Smooth muscle cell (in vitro differentiated cells): ENCODE measurements at regions not wholly inside any gene's neighbourhood (a gene's known extent, or its start where the extent isn't known, plus 50 kb on each side); places are given as distances from the start of the nearest gene placed in this dataset.
A peak's percentile ranks its signal among the peaks of the same experiment; 100 is the strongest.

Experiments used
- DNase-seq: peaks from one replicate; lab custom pipeline; 2025; ENCODE audit not compliant: unreplicated experiment; lab: John Stamatoyannopoulos, UW
- H2AFZ ChIP-seq: fragments of 200-600 bp; sonication (generic); 2 replicates; pipeline ENCODE4 v1.6.0; 2016; ENCODE audit warnings: antibody characterized with exemption, low read depth, mild to moderate bottlenecking
- H3F3A ChIP-seq: fragments of 200-600 bp; sonication (generic); 2 replicates; pipeline ENCODE4 v1.6.0; 2017; ENCODE audit warnings: antibody characterized with exemption, low read depth
- H3K27ac ChIP-seq: fragments of 200-600 bp; sonication (generic); 2 replicates; pipeline ENCODE4 v1.5.1; 2016; ENCODE audit warnings: low read depth, mild to moderate bottlenecking
- H3K27me3 ChIP-seq: fragments of 200-600 bp; sonication (generic); 2 replicates; pipeline ENCODE4 v1.6.1; 2016; ENCODE audit warnings: low read depth, mild to moderate bottlenecking
- H3K36me3 ChIP-seq: fragments of 200-600 bp; sonication (generic); 2 replicates; pipeline ENCODE4 v1.5.1; 2016; ENCODE audit warnings: low read depth
- H3K4me1 ChIP-seq: fragments of 200-600 bp; sonication (generic); 2 replicates; pipeline ENCODE4 v1.5.1; 2016; ENCODE audit warnings: low read depth
- H3K4me2 ChIP-seq: fragments of 200-600 bp; sonication (generic); 2 replicates; pipeline ENCODE4 v1.6.0; 2016; ENCODE audit warnings: mild to moderate bottlenecking
- H3K4me3 ChIP-seq: fragments of 200-600 bp; sonication (generic); 2 replicates; pipeline ENCODE4 v1.5.1; 2016; ENCODE audit warnings: mild to moderate bottlenecking
- H3K79me2 ChIP-seq: fragments of 200-600 bp; sonication (generic); 2 replicates; pipeline ENCODE4 v1.6.0; 2016; ENCODE audit warnings: low read depth, mild to moderate bottlenecking
- H3K9ac ChIP-seq: fragments of 200-600 bp; sonication (generic); 2 replicates; pipeline ENCODE4 v1.6.0; 2016; ENCODE audit warnings: low read depth
- H3K9me3 ChIP-seq: fragments of 200-600 bp; sonication (generic); replicated peaks from 2 replicates; pipeline ENCODE4 v1.5.1; 2016; ENCODE audit warnings: low read depth
- H4K20me1 ChIP-seq: fragments of 200-600 bp; sonication (generic); 2 replicates; pipeline ENCODE4 v1.6.0; 2016; ENCODE audit warnings: low read depth
- CTCF ChIP-seq: fragments of 200-600 bp; sonication (generic); IDR thresholded peaks from 2 replicates; pipeline ENCODE4 v1.5.1; 2017; ENCODE audit warnings: borderline replicate concordance, mild to moderate bottlenecking, antibody characterized with exemption; ENCODE audit not compliant: insufficient read depth, poor library complexity, severe bottlenecking
- WGBS: methylation state at CpG from one replicate; pipeline ENCODE4 v1.1.7; 2016; ENCODE audit warnings: low lambda C conversion rate; 5-methylcytosine and 5-hydroxymethylcytosine counted together

GRCh38 chr9:32844259-32844658 is 60.9 kb downstream of the TMEM215 start:
- Histone ChIP-seq H4K20me1 (no peaks in the 10 kb centered on the region), H3K36me3 (no peaks in the 10 kb centered on the region), H3K9me3 (no peaks in the 10 kb centered on the region), H3K9ac (no peak overlapping the region), H3F3A (no peaks in the 10 kb centered on the region), H3K27ac (no peak overlapping the region), H2AFZ (no peak overlapping the region), H3K79me2 (no peaks in the 10 kb centered on the region), H3K4me1 (no peaks in the 10 kb centered on the region), H3K4me2 (no peak overlapping the region), H3K27me3 (peaks cover 3% of the 10 kb centered on the region), H3K4me3 (no peak overlapping the region)
- WGBS = 88% methylated on average over 6 of the region's 6 CpGs
- DNase-seq = no peak
- no peak for TF ChIP-seq CTCF

- H3K4me2 ChIP-seq = peak overlapping the region; percentile 27
- no peak for DNase-seq
- no peaks in the 10 kb centered on the region for H3K36me3 ChIP-seq
- no peak overlapping the region for H3K9ac ChIP-seq
- no peaks in the 10 kb centered on the region for H3K4me1 ChIP-seq
- no peak for TF ChIP-seq CTCF
- H3K4me3 ChIP-seq = no peak overlapping the region
- no peak overlapping the region for H2AFZ ChIP-seq
- H4K20me1 ChIP-seq = no peaks in the 10 kb centered on the region
- no peaks in the 10 kb centered on the region for H3K9me3 ChIP-seq
- H3F3A ChIP-seq = no peaks in the 10 kb centered on the region
- H3K79me2 ChIP-seq = no peaks in the 10 kb centered on the region
- H3K27me3 ChIP-seq = peaks cover 9% of the 10 kb centered on the region
- 50% methylated on average over 3 of the region's 3 CpGs for whole genome bisulfite sequencing
- H3K27ac ChIP-seq = no peak overlapping the region
These were observed 70.9 kb downstream of the TMEM215 start for GRCh38 chr9:32854271-32854670.

- Histone ChIP-seq H3K4me2 (no peak overlapping the region), H3K36me3 (no peaks in the 10 kb centered on the region), H3K27ac (no peak overlapping the region), H3K4me1 (no peaks in the 10 kb centered on the region), H3F3A (no peaks in the 10 kb centered on the region), H3K9me3 (no peaks in the 10 kb centered on the region), H3K4me3 (no peak overlapping the region), H2AFZ (no peak overlapping the region), H3K27me3 (peaks cover 3% of the 10 kb centered on the region), H4K20me1 (no peaks in the 10 kb centered on the region), H3K79me2 (no peaks in the 10 kb centered on the region), H3K9ac (no peak overlapping the region)
- 72% methylated on average over 5 of the region's 5 CpGs for WGBS
- no peak for DNase-seq
- no peak for TF ChIP-seq CTCF
These were observed 72.4 kb downstream of the TMEM215 start for GRCh38 chr9:32855752-32856151.

- no peaks in the 10 kb centered on the region for H3K4me1 ChIP-seq
- peaks cover 10% of the 10 kb centered on the region for H3F3A ChIP-seq
- H2AFZ ChIP-seq = no peak overlapping the region
- WGBS = 78% methylated on average over 5 of the region's 5 CpGs
- H3K9me3 ChIP-seq = no peaks in the 10 kb centered on the region
- no peaks in the 10 kb centered on the region for H3K27me3 ChIP-seq
- H3K9ac ChIP-seq = no peak overlapping the region
- H3K27ac ChIP-seq = no peak overlapping the region
- no peak for DNase-seq
- H3K79me2 ChIP-seq = no peaks in the 10 kb centered on the region
- TF ChIP-seq CTCF = no peak
- H3K4me2 ChIP-seq = no peak overlapping the region
- H4K20me1 ChIP-seq = no peaks in the 10 kb centered on the region
- no peaks in the 10 kb centered on the region for H3K36me3 ChIP-seq
- no peak overlapping the region for H3K4me3 ChIP-seq
These were observed 80.0 kb downstream of the TMEM215 start for GRCh38 chr9:32863291-32863690.
